ENCODE measurements at regions not wholly inside any gene's neighbourhood (a gene's known extent, or its start where the extent isn't known, plus 50 kb on each side); places are given as distances from the start of the nearest gene placed in this dataset.

GRCh38 chr13:26895808-26896466, 135.4 kb upstream of the GPR12 start:
- Histone ChIP-seq H3K79me2 (ENCODE audit: insufficient read depth, low read length) (no peaks in the 10 kb centered on the region), H3K27ac (ENCODE audit: low read depth in 1 of 2, low read length in 2 of 2) (no peak overlapping the region), H2AFZ (ENCODE audit: insufficient read depth, low read depth, low read length, poor library complexity, severe bottlenecking) (no peak overlapping the region), H3K9me3 (replicated peaks in 1 of 2; ENCODE audit: control insufficient read depth in 1 of 2, insufficient read depth in 1 of 2, low read length in 2 of 2) (no peaks in the 10 kb centered on the region), H4K20me1 (ENCODE audit: insufficient read depth, low read length) (no peaks in the 10 kb centered on the region), H3K4me3 (replicated peaks in 1 of 3; ENCODE audit: low read depth in 2 of 3, low read length in 3 of 3) (no peak overlapping the region), H3K36me3 (replicated peaks in 1 of 2; ENCODE audit: control insufficient read depth in 1 of 2, insufficient read depth in 2 of 2, low read length in 2 of 2) (no peaks in the 10 kb centered on the region), H3K27me3 (ENCODE audit: control insufficient read depth in 2 of 2, insufficient read depth in 2 of 2, low read length in 2 of 2) (no peaks in the 10 kb centered on the region), H3K9ac (ENCODE audit: insufficient read depth, low read length, poor library complexity, severe bottlenecking) (no peak overlapping the region), H3K4me2 (replicated peaks; ENCODE audit: extremely low read depth, low read length, poor library complexity, severe bottlenecking) (no peak overlapping the region), H3K4me1 (ENCODE audit: control insufficient read depth in 1 of 2, insufficient read depth in 2 of 2, low read length in 2 of 2) (no peaks in the 10 kb centered on the region)
- DNase-seq: no peak
- WGBS (ENCODE audit: insufficient coverage): 59% methylated on average over 11 of the region's 15 CpGs
- H3K4me3 Mint-ChIP-seq: peak overlapping the region in 1 of 2 donors; percentile 15
- TF ChIP-seq, protein P1, sequence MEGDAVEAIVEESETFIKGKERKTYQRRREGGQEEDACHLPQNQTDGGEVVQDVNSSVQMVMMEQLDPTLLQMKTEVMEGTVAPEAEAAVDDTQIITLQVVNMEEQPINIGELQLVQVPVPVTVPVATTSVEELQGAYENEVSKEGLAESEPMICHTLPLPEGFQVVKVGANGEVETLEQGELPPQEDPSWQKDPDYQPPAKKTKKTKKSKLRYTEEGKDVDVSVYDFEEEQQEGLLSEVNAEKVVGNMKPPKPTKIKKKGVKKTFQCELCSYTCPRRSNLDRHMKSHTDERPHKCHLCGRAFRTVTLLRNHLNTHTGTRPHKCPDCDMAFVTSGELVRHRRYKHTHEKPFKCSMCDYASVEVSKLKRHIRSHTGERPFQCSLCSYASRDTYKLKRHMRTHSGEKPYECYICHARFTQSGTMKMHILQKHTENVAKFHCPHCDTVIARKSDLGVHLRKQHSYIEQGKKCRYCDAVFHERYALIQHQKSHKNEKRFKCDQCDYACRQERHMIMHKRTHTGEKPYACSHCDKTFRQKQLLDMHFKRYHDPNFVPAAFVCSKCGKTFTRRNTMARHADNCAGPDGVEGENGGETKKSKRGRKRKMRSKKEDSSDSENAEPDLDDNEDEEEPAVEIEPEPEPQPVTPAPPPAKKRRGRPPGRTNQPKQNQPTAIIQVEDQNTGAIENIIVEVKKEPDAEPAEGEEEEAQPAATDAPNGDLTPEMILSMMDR (IDR thresholded peaks at IDR 0.05): no peak
- intact Hi-C loops (cut with micrococcal nuclease): no loop called here
- H3K9me3 Mint-ChIP-seq: peaks cover 0 to 3% (median 0%) of the 10 kb centered on the region in 7 donors
- H3K27me3 Mint-ChIP-seq (ENCODE audit: low read depth in 3 of 3): peaks cover 6 to 26% (median 21%) of the 10 kb centered on the region in 3 donors
- no peaks in the 10 kb centered on the region for H3K4me1 Mint-ChIP-seq
- H3K36me3 Mint-ChIP-seq: no peaks in the 10 kb centered on the region
- H3K27ac Mint-ChIP-seq: no peak overlapping the region

- Mint-ChIP-seq H3K9me3 (peaks cover 0 to 3% (median 0%) of the 10 kb centered on the region in 7 donors), H3K36me3 (no peaks in the 10 kb centered on the region), H3K27me3 (ENCODE audit: low read depth in 3 of 3) (peaks cover 8 to 27% (median 19%) of the 10 kb centered on the region in 3 donors), H3K4me3 (peak overlapping the region in 1 of 2 donors; percentile 48), H3K4me1 (no peaks in the 10 kb centered on the region), H3K27ac (no peak overlapping the region)
- Histone ChIP-seq H3K4me2 (replicated peaks; ENCODE audit: extremely low read depth, low read length, poor library complexity, severe bottlenecking) (peak overlapping the region; percentile 4), H3K36me3 (replicated peaks in 1 of 2; ENCODE audit: control insufficient read depth in 1 of 2, insufficient read depth in 2 of 2, low read length in 2 of 2) (no peaks in the 10 kb centered on the region), H3K9ac (ENCODE audit: insufficient read depth, low read length, poor library complexity, severe bottlenecking) (no peak overlapping the region), H2AFZ (ENCODE audit: insufficient read depth, low read depth, low read length, poor library complexity, severe bottlenecking) (peak overlapping the region; percentile 21), H4K20me1 (ENCODE audit: insufficient read depth, low read length) (no peaks in the 10 kb centered on the region), H3K9me3 (replicated peaks in 1 of 2; ENCODE audit: control insufficient read depth in 1 of 2, insufficient read depth in 1 of 2, low read length in 2 of 2) (no peaks in the 10 kb centered on the region), H3K4me1 (ENCODE audit: control insufficient read depth in 1 of 2, insufficient read depth in 2 of 2, low read length in 2 of 2) (no peaks in the 10 kb centered on the region), H3K27me3 (ENCODE audit: control insufficient read depth in 2 of 2, insufficient read depth in 2 of 2, low read length in 2 of 2) (no peaks in the 10 kb centered on the region), H3K4me3 (replicated peaks in 1 of 3; ENCODE audit: low read depth in 2 of 3, low read length in 3 of 3) (no peak overlapping the region), H3K79me2 (ENCODE audit: insufficient read depth, low read length) (no peaks in the 10 kb centered on the region), H3K27ac (ENCODE audit: low read depth in 1 of 2, low read length in 2 of 2) (no peak overlapping the region)
- DNase-seq: no peak
- 33% methylated on average over 21 of the region's 24 CpGs for WGBS (ENCODE audit: insufficient coverage)
- intact Hi-C loops (cut with micrococcal nuclease): no loop called here
- TF ChIP-seq, protein P1 (IDR thresholded peaks at IDR 0.05): no peak
Observed at GRCh38 chr13:26895081-26895807, 134.7 kb upstream of the GPR12 start.

All from CD14-positive monocyte (primary cell).